NT2/D1 (cell line): ENCODE measurements at regions not wholly inside any gene's neighbourhood (a gene's known extent, or its start where the extent isn't known, plus 50 kb on each side); places are given as distances from the start of the nearest gene placed in this dataset.

Experiments used
- SUZ12 ChIP-seq: IDR thresholded peaks from 2 replicates; pipeline ENCODE4 v1.6.1; 2011; ENCODE audit not compliant: insufficient read length, insufficient read depth; ENCODE audit errors: extremely low read depth
- YY1 ChIP-seq: IDR thresholded peaks from 2 replicates; pipeline ENCODE4 v1.6.1; 2011; ENCODE audit not compliant: insufficient read length, insufficient read depth
- ZNF274 ChIP-seq: IDR thresholded peaks from 2 replicates; pipeline ENCODE4 v1.6.1; 2011; ENCODE audit warnings: mild to moderate bottlenecking, low read depth, low read length

- TF ChIP-seq ZNF274, result no peak
- no peak for TF ChIP-seq YY1
- TF ChIP-seq SUZ12, result no peak
Observed at GRCh38 chr17:5872831-5873230, 197.3 kb upstream of the WSCD1 start.
